HL-60 (cell line): ENCODE measurements at regions not wholly inside any gene's neighbourhood (a gene's known extent, or its start where the extent isn't known, plus 50 kb on each side); places are given as distances from the start of the nearest gene placed in this dataset.

Experiments
- DNase-seq, 2 experiments: peaks; one replicate each; pipeline ENCODE4 v3.0.0-alpha.2; 2010 to 2020; ENCODE audit warnings: low read depth in 1 of 2, low spot score in 1 of 2
- H3K27ac ChIP-seq: fragments of 250-450 bp; sonication (Bioruptor Pico); replicated peaks from 2 replicates; pipeline ENCODE4 v1.5.1; 2020; ENCODE audit warnings: mild to moderate bottlenecking, moderate library complexity
- H3K27me3 ChIP-seq: fragments of 250-450 bp; sonication (Bioruptor Pico); 2 replicates; pipeline ENCODE4 v1.5.1; 2021; ENCODE audit warnings: mild to moderate bottlenecking, moderate library complexity; ENCODE audit not compliant: insufficient read depth, poor library complexity, severe bottlenecking
- H3K4me3 ChIP-seq: replicated peaks from 2 replicates; pipeline ENCODE4 v1.5.1; 2011; ENCODE audit warnings: mild to moderate bottlenecking, control low read depth, low read length; ENCODE audit not compliant: insufficient read depth
- CTCF ChIP-seq: IDR thresholded peaks from one replicate; pipeline ENCODE4 v1.5.1; 2011; ENCODE audit warnings: low read length, control low read depth, inconsistent platforms; ENCODE audit not compliant: insufficient read depth
- GABPA ChIP-seq: IDR thresholded peaks from 2 replicates; pipeline ENCODE4 v1.6.1; 2012; ENCODE audit warnings: low read depth
- POLR2AphosphoS5 ChIP-seq: IDR thresholded peaks from 2 replicates; pipeline ENCODE4 v1.6.1; 2012; ENCODE audit warnings: low read depth
- REST ChIP-seq: IDR thresholded peaks from 2 replicates; pipeline ENCODE4 v1.6.1; 2012; ENCODE audit warnings: low read depth; ENCODE audit not compliant: insufficient replicate concordance
- SPI1 ChIP-seq: IDR thresholded peaks from 2 replicates; pipeline ENCODE4 v1.6.1; 2012; ENCODE audit warnings: low read depth, mild to moderate bottlenecking, borderline replicate concordance

GRCh38 chr2:4300616-4301015, 597.2 kb downstream of the DCDC2C start:
- DNase-seq = no peak
- no peaks in the 10 kb centered on the region for H3K27me3 ChIP-seq
- no peak overlapping the region for H3K27ac ChIP-seq
- H3K4me3 ChIP-seq = no peak overlapping the region
- no peak for TF ChIP-seq GABPA
- TF ChIP-seq REST = no peak
- TF ChIP-seq SPI1 = no peak
- TF ChIP-seq POLR2AphosphoS5 = no peak
- no peak for TF ChIP-seq CTCF

GRCh38 chr2:4324531-4324930, 621.2 kb downstream of the DCDC2C start:
- no peaks in the 10 kb centered on the region for H3K27me3 ChIP-seq
- H3K4me3 ChIP-seq = no peak overlapping the region
- TF ChIP-seq GABPA (no peak), SPI1 (no peak), CTCF (no peak), REST (no peak), POLR2AphosphoS5 (no peak)
- DNase-seq = no peak
- no peak overlapping the region for H3K27ac ChIP-seq

- DNase-seq = no peak
- Histone ChIP-seq H3K27me3 (no peaks in the 10 kb centered on the region), H3K27ac (no peak overlapping the region), H3K4me3 (no peak overlapping the region)
- TF ChIP-seq POLR2AphosphoS5 = no peak
- no peak for TF ChIP-seq REST
- no peak for TF ChIP-seq CTCF
- no peak for TF ChIP-seq GABPA
- no peak for TF ChIP-seq SPI1
Measured at GRCh38 chr2:4336864-4337263, 633.5 kb downstream of the DCDC2C start.
